Glutamatergic neuron (in vitro differentiated cells): ENCODE measurements at regions not wholly inside any gene's neighbourhood (a gene's known extent, or its start where the extent isn't known, plus 50 kb on each side); places are given as distances from the start of the nearest gene placed in this dataset.

Source experiments
- DNase-seq: peaks from one replicate; pipeline ENCODE4 v3.0.0; 2022
- H3K27ac Mint-ChIP-seq: one replicate; pipeline ENCODE4 v1.8.0; 2020; ENCODE audit warnings: mild to moderate bottlenecking, mixed read lengths, inconsistent platforms; ENCODE audit not compliant: unreplicated experiment
- H3K27me3 Mint-ChIP-seq: one replicate; pipeline ENCODE4 v1.8.0; 2020; ENCODE audit warnings: mild to moderate bottlenecking, moderate library complexity, mixed read lengths, inconsistent platforms; ENCODE audit not compliant: unreplicated experiment
- H3K36me3 Mint-ChIP-seq: one replicate; pipeline ENCODE4 v1.8.0; 2020; ENCODE audit warnings: mild to moderate bottlenecking, mixed read lengths, inconsistent platforms; ENCODE audit not compliant: unreplicated experiment
- H3K4me1 Mint-ChIP-seq: one replicate; pipeline ENCODE4 v1.8.0; 2020; ENCODE audit warnings: mild to moderate bottlenecking, low read depth, mixed read lengths, inconsistent platforms; ENCODE audit not compliant: unreplicated experiment
- H3K4me3 Mint-ChIP-seq: one replicate; pipeline ENCODE4 v1.8.0; 2020; ENCODE audit warnings: mild to moderate bottlenecking, mixed read lengths, inconsistent platforms; ENCODE audit not compliant: unreplicated experiment
- H3K9me3 Mint-ChIP-seq: one replicate; pipeline ENCODE4 v1.8.0; 2020; ENCODE audit warnings: mild to moderate bottlenecking, moderate library complexity, mixed read lengths, inconsistent platforms; ENCODE audit not compliant: unreplicated experiment
- TF ChIP-seq, protein P1 (sequence below): fragments of 200-600 bp; sonication (generic); IDR thresholded peaks from one replicate; pipeline ENCODE4 v1.5.0; 2021; ENCODE audit not compliant: partially characterized antibody, unreplicated experiment

DNA sequence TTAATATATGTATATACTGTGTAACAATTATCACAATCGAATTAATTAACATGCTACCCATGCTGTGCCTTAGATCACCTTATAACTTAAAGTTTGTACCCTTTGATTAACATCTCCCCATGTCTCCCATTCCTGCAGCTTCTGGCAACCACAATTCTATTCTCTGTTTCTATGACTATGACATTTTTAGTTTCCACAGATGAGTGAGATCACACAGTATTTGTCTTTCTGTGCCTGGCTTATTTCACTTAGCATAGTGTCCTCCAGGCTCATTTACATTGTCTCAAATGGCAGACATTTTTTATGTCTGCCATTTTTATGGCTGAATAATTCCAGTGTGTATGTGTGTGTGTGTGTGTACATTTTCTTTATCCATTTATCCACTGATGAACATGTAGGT is 146.1 kb upstream of the SLC28A3 start:
- Mint-ChIP-seq H3K4me1 (peaks cover 11% of the 10 kb centered on the region), H3K4me3 (no peak overlapping the region), H3K9me3 (no peaks in the 10 kb centered on the region), H3K27ac (no peak overlapping the region), H3K36me3 (no peaks in the 10 kb centered on the region), H3K27me3 (peaks cover 4% of the 10 kb centered on the region)
- TF ChIP-seq, protein P1, sequence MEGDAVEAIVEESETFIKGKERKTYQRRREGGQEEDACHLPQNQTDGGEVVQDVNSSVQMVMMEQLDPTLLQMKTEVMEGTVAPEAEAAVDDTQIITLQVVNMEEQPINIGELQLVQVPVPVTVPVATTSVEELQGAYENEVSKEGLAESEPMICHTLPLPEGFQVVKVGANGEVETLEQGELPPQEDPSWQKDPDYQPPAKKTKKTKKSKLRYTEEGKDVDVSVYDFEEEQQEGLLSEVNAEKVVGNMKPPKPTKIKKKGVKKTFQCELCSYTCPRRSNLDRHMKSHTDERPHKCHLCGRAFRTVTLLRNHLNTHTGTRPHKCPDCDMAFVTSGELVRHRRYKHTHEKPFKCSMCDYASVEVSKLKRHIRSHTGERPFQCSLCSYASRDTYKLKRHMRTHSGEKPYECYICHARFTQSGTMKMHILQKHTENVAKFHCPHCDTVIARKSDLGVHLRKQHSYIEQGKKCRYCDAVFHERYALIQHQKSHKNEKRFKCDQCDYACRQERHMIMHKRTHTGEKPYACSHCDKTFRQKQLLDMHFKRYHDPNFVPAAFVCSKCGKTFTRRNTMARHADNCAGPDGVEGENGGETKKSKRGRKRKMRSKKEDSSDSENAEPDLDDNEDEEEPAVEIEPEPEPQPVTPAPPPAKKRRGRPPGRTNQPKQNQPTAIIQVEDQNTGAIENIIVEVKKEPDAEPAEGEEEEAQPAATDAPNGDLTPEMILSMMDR = no peak
- DNase-seq = no peak

DNA sequence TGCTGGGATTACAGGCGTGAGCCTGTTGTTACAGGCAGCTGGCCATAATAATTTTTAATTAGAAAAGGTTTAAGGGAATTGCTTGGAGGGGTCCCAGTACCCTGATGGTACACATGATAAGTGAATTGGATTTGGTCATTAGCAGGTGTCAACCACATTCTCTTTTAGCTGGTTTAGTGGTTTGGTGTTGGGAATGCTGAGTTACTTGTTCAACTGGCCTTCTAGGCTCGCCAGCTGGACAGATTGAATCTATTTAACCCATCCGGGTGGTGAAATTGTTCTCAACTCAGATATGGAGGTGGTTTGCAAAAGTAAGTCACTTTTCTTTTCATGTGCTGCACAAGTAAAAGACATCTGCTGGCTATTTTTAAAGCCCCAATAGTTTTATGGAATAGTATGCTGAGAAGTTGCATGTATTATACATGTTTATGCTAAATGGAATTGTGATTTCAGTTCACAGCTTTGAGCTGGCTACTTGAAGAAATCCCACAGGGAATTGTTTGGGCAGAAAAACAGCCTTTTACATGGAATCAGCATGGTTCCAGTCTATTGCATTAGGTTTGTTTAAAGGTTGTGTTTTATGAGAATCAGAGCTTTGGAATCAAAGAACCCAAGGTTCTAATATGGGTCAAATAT is 149.8 kb upstream of the SLC28A3 start:
- Mint-ChIP-seq H3K27ac (no peak overlapping the region), H3K36me3 (no peaks in the 10 kb centered on the region), H3K4me3 (no peak overlapping the region), H3K9me3 (peaks cover 3% of the 10 kb centered on the region), H3K4me1 (peaks cover 21% of the 10 kb centered on the region), H3K27me3 (peaks cover 7% of the 10 kb centered on the region)
- DNase-seq = no peak
- TF ChIP-seq, protein P1 = no peak

DNA sequence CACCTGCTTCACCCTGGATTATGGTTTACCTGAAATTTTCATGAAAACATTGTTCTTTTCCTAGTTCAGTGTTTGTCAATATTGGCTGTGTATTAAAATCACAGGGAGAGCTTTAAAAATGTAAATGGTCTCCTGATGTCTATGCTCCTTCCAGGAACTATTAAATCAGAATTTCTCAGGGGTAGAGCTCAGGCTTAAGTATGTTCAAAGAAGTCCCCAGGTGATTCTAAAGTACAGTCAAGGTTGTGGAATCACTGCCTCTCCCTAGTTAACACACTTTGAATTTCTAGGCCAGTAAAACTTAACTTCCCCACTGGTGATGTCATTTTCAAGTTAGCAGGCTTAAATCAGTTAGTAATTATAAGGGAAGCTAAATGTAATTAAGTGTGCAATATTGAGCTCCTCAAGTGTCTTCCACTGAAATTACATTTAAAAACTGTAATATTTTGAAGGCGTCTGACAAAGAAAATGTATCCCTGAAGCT is 150.3 kb upstream of the SLC28A3 start:
- peaks cover 3% of the 10 kb centered on the region for H3K9me3 Mint-ChIP-seq
- H3K4me3 Mint-ChIP-seq = no peak overlapping the region
- H3K4me1 Mint-ChIP-seq = peaks cover 21% of the 10 kb centered on the region
- TF ChIP-seq, protein P1 = no peak
- H3K27ac Mint-ChIP-seq = no peak overlapping the region
- no peaks in the 10 kb centered on the region for H3K36me3 Mint-ChIP-seq
- DNase-seq = no peak
- peaks cover 7% of the 10 kb centered on the region for H3K27me3 Mint-ChIP-seq

DNA sequence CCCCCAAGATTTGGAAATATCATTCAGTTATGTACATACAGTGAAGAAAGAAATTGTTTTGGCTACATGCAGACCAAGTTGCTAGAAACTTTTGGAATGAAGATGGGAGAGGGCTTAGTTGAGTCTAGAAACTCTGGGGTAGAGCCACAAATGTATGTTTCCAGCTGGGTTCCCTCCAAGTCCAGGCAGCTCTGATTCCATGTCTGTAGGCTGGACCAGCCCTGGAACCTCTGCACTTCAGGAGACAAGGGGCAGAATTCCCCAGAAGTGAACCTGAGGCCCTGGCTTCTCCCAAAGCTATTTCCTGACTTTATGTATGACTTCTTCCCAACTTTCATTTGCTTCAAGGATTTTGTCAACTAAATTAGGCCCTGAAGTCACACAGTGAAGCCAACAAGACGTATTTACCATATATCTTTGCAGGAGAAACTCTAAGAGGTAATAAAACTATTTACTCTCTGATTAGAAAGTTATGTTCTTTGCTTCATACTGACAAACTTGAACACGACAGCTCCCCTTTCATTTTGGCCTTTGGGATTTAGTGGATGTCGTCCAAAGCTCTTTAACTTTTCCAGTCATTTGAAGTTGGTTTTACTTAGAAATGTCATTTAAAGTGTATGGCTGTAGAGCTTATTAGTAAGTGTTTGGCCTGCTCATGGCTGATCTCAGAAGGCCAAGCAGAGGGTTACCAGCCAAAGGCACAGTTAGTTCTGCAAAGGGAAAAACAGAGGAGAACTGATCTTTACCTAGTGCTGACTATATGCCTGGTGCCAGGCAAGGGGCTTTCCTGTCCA is 152.0 kb upstream of the SLC28A3 start:
- TF ChIP-seq, protein P1 = no peak
- no peak overlapping the region for H3K27ac Mint-ChIP-seq
- no peaks in the 10 kb centered on the region for H3K36me3 Mint-ChIP-seq
- peaks cover 21% of the 10 kb centered on the region for H3K4me1 Mint-ChIP-seq
- H3K27me3 Mint-ChIP-seq = peaks cover 7% of the 10 kb centered on the region
- no peak overlapping the region for H3K4me3 Mint-ChIP-seq
- peaks cover 3% of the 10 kb centered on the region for H3K9me3 Mint-ChIP-seq
- DNase-seq = no peak
